Right lobe of liver (tissue), 6 donors: ENCODE measurements at regions not wholly inside any gene's neighbourhood (a gene's known extent, or its start where the extent isn't known, plus 50 kb on each side); places are given as distances from the start of the nearest gene placed in this dataset.
A peak's percentile ranks its signal among the peaks of the same experiment; 100 is the strongest.

ENCODE experiments used
- ATAC-seq, 4 donors: fragments of 200-7000 bp; cut with Tn5 transposase; one replicate each; pipeline ENCODE4 v1.9.1; 2020; ENCODE audit warnings: mild to moderate bottlenecking in 4 of 4, moderate library complexity in 4 of 4
- DNase-seq, 3 donors: peaks; one replicate each; pipeline ENCODE4 v3.0.0-alpha.2; 2020
- H3K27ac ChIP-seq, 3 donors: fragments of 200-600 bp; one replicate each; pipeline ENCODE4 v1.8.0; 2022
- H3K27me3 ChIP-seq, 2 donors: fragments of 200-600 bp; one replicate each; pipeline ENCODE4 v1.8.0; 2022
- H3K36me3 ChIP-seq, 4 donors: fragments of 200-600 bp; sonication (generic) in 1 of 4; one replicate each; pipeline versions ENCODE4 v1.5.1 to v1.8.0; 2017 to 2022; ENCODE audit warnings: control low read depth in 1 of 4
- H3K4me1 ChIP-seq, 4 donors: fragments of 200-600 bp; sonication (generic) in 1 of 4; one replicate each; pipeline versions ENCODE4 v1.5.1 to v1.8.0; 2017 to 2022; ENCODE audit warnings: control low read depth in 1 of 4
- H3K4me3 ChIP-seq, 3 donors: fragments of 200-600 bp; one replicate each; pipeline ENCODE4 v1.8.0; 2022
- H3K9me3 ChIP-seq, 4 donors: fragments of 200-600 bp; sonication (generic) in 1 of 4; one replicate each; pipeline versions ENCODE4 v1.5.1 to v1.8.0; 2017 to 2022; ENCODE audit warnings: control low read depth in 1 of 4
- POLR2A ChIP-seq: fragments of 450-650 bp; IDR thresholded peaks from one replicate; pipeline ENCODE4 v1.6.1; 2017; ENCODE audit warnings: antibody characterized with exemption, mild to moderate bottlenecking
- WGBS: methylation state at CpG from one replicate; pipeline ENCODE4 v1.1.6; 2018; ENCODE audit warnings: low coverage, low lambda C conversion rate; ENCODE audit not compliant: insufficient coverage; ENCODE audit errors: missing lambda C conversion rate; 5-methylcytosine and 5-hydroxymethylcytosine counted together
- intact Hi-C, 2 donors: fragments of 100-400 bp; cut with DNase I; formaldehyde crosslinking; loops; one replicate each; pipeline versions ENCODE4 v1.11.2 to v1.14.1; 2022
- TF ChIP-seq, protein P1 (sequence below), 4 donors: fragments of 200-600 bp in 3 of 4; fragments of 450-650 bp in 1 of 4; IDR thresholded peaks; one replicate each; pipeline versions ENCODE4 v1.5.1 to v1.8.0; 2016 to 2022; ENCODE audit warnings: antibody characterized with exemption in 4 of 4, mild to moderate bottlenecking in 2 of 4
- donor health status: DM: no; HTN: yes; CAD: no.
- donor health status: DM: no; HTN: no; CAD: no.
- donor health status: DM: no; HTN: no; CAD: no.
- donor health status: DM: no; HTN: yes; CAD: no.
- donor health status: DM: no; HTN: yes; CAD: no.

- peak in 1 of 3 donors; percentile 25 for DNase-seq
- Histone ChIP-seq H3K4me1 (no peaks in the 10 kb centered on the region), H3K27ac (no peak overlapping the region), H3K4me3 (no peak overlapping the region), H3K9me3 (no peaks in the 10 kb centered on the region), H3K27me3 (no peaks in the 10 kb centered on the region), H3K36me3 (no peaks in the 10 kb centered on the region)
- intact Hi-C loops: no loop called here
- no peak for ATAC-seq
- TF ChIP-seq, protein P1, sequence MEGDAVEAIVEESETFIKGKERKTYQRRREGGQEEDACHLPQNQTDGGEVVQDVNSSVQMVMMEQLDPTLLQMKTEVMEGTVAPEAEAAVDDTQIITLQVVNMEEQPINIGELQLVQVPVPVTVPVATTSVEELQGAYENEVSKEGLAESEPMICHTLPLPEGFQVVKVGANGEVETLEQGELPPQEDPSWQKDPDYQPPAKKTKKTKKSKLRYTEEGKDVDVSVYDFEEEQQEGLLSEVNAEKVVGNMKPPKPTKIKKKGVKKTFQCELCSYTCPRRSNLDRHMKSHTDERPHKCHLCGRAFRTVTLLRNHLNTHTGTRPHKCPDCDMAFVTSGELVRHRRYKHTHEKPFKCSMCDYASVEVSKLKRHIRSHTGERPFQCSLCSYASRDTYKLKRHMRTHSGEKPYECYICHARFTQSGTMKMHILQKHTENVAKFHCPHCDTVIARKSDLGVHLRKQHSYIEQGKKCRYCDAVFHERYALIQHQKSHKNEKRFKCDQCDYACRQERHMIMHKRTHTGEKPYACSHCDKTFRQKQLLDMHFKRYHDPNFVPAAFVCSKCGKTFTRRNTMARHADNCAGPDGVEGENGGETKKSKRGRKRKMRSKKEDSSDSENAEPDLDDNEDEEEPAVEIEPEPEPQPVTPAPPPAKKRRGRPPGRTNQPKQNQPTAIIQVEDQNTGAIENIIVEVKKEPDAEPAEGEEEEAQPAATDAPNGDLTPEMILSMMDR (IDR thresholded peaks at IDR 0.05): no peak
- TF ChIP-seq POLR2A: no peak
- WGBS: 59% methylated on average over 5 of the region's 21 CpGs
Measured at GRCh38 chr2:239826786-239827522, 198.2 kb downstream of the NDUFA10 start.

DNA sequence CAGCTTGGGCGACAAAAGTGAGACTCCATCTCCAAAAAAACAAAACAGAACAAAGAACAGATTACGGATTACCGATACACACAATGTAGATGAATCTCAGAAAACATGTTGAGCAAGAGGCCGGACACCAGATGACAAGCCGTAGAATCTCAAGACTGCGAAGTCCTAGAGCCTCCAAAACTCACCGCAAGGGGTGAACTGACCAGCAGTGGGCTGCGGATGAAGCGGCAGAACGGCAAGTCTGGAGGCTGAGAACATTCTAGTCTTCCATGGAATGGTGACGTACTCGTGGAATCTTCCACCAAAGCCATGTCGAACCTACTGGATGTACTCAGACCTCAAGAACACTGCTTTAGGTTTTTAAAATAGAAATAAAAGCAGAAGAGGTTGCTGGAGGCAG lies 198.8 kb downstream of the NDUFA10 start:
- Histone ChIP-seq H3K4me1 (no peaks in the 10 kb centered on the region), H3K9me3 (no peaks in the 10 kb centered on the region), H3K27me3 (no peaks in the 10 kb centered on the region), H3K4me3 (no peak overlapping the region), H3K36me3 (no peaks in the 10 kb centered on the region), H3K27ac (no peak overlapping the region)
- TF ChIP-seq POLR2A: no peak
- TF ChIP-seq, protein P1 (IDR thresholded peaks at IDR 0.05): no peak
- ATAC-seq: no peak
- DNase-seq: peak in 1 of 3 donors; percentile 36
- 90% methylated on average over 10 of the region's 13 CpGs for WGBS
- intact Hi-C loops: no loop called here

DNA sequence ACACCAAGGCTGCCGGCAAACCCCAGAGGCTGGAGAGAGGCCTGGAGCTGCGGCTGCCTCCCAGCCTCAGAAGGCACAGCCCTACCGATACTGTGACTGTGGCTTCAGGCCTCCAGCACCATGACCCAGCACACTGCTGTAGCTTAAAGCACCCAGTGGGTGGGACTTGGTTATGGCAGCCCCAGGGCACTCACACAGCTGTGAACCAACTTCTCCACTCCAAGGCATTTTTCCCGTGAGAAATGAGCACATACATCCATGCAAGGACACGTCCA lies 199.5 kb downstream of the NDUFA10 start:
- Histone ChIP-seq H3K27ac (no peak overlapping the region), H3K9me3 (no peaks in the 10 kb centered on the region), H3K4me1 (no peaks in the 10 kb centered on the region), H3K27me3 (no peaks in the 10 kb centered on the region), H3K4me3 (no peak overlapping the region), H3K36me3 (no peaks in the 10 kb centered on the region)
- no peak for ATAC-seq
- intact Hi-C loops: no loop called here
- WGBS: 56% methylated on average over 3 of the region's 5 CpGs
- TF ChIP-seq POLR2A: no peak
- TF ChIP-seq, protein P1 (IDR thresholded peaks at IDR 0.05): no peak
- DNase-seq: peak in 1 of 3 donors; percentile 27

DNA sequence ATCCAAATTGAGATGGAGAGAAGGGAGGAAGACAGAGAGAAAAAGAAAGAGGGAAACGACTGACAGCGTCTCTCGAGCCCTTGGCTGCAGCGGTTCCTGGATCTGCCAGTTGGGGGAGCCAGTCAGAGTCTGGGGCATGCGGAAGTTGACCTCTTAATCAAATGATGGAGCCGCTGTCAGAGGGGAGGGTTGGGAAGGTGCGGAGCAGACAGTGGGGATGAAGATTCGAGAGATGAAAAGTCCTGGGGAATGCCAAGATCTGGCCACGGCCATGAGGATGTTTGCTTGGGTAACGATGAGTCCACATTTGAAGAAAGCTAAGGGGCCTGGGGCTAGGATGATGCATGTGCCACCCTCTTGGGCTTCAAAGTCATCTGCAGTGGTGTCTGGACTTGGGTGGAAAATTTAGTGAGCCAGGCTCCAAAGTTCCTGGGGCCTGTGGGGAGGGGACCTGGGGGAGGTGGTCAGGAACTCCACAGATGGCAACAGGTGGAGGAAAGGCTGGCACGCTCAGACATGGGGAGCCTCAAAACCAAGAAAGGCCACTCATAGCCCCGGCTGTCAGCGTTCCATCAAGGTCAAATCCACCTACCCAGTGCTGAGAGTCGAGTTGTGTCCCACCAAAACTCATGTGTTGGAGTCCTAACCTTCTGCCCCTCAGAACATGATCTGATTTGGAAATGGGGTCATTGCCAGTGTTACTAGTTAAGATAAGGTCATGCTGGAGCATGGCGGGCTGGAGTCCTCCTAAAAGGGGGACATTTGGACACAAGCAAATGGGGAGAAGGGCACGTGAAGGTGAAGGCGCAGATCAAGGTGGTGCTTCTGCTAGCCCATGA lies 200.1 kb downstream of the NDUFA10 start:
- Histone ChIP-seq H3K4me1 (no peaks in the 10 kb centered on the region), H3K4me3 (no peak overlapping the region), H3K36me3 (no peaks in the 10 kb centered on the region), H3K27me3 (no peaks in the 10 kb centered on the region), H3K9me3 (no peaks in the 10 kb centered on the region), H3K27ac (no peak overlapping the region)
- intact Hi-C loops: no loop called here
- ATAC-seq (no peak), DNase-seq (peak in 2 of 3 donors; percentile 30 to 35)
- TF ChIP-seq POLR2A: no peak
- TF ChIP-seq, protein P1 (IDR thresholded peaks at IDR 0.05): no peak
- WGBS: 61% methylated on average over 12 of the region's 17 CpGs
